ENCODE measurements at regions not wholly inside any gene's neighbourhood (a gene's known extent, or its start where the extent isn't known, plus 50 kb on each side); places are given as distances from the start of the nearest gene placed in this dataset.

DNA sequence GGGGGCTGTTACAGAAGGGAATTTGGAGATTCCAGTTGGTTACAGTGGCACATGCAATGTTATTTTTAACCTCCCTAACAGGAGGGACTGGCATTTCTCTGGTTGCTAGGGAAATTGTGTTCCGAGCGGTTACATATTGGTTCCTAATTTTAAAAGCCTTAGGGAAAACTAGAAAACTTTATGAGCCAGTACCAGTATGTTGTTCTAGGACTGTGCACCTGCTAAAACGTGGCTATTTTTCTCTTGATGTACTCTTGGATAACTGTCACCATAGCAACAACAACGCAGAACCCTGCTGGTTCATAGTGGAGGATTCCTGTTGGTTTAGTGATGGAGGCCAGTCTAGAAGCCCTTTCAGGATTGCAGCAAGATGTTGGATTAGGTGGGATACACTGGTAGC lies 68.9 kb upstream of the PGBD5 start:
- TF ChIP-seq HDAC2 (IDR thresholded peaks at IDR 0.05) (no peak), CTCF (IDR thresholded peaks at IDR 0.05) (no peak), PBX3 (IDR thresholded peaks at IDR 0.05) (no peak), CHD2 (IDR thresholded peaks at IDR 0.05; ENCODE audit: low read length, partially characterized antibody) (no peak), RARB (CRISPR knock-in tag; IDR thresholded peaks at IDR 0.05) (no peak), ESRRA (IDR thresholded peaks at IDR 0.05; ENCODE audit: borderline replicate concordance, low read length) (no peak), EP300 (IDR thresholded peaks at IDR 0.05) (no peak)
